DMS 273 (cell line): ENCODE measurements at regions not wholly inside any gene's neighbourhood (a gene's known extent, or its start where the extent isn't known, plus 50 kb on each side); places are given as distances from the start of the nearest gene placed in this dataset.

Experiments used
- DNase-seq: peaks from one replicate; lab custom pipeline; 2025; ENCODE audit not compliant: unreplicated experiment; lab: John Stamatoyannopoulos, UW

DNA sequence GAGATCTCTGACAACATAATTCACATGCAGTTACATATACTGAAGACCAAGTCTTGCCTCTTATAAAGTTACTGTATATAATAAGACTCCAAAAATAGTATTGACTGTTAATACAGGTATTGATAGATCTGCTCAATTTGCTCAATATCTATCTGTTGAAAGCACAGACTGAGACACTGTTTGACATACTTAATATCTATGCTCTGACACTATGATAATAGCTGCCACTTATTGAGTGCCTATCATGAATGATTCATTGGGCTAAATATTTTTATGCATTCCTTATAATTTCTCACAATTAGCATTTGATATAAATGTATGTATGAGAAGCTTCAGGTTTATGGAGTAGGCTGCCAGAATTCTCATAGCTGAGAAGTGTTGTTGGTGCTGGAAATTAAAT, 1600.9 kb upstream of the IGFBP7 start:
- no peak for DNase-seq

DNA sequence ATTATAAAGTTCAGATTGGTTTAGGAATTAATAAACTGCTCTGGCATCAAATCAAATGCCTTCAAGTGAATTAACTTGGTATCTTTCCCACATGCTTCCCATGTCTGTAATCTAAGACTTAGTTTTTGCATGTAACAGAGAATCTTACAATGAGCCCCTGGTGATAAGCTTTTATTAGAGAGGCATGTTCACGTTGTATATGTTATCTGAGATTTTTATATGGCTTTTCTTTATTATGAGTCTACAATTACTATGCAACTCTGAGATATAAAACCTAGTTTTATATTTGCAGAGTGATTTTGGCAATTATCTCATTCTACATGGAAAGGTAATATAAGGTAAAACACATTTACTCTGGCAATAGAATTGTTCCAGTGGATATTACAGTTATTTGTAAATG, 1578.4 kb upstream of the IGFBP7 start:
- no peak for DNase-seq

DNA sequence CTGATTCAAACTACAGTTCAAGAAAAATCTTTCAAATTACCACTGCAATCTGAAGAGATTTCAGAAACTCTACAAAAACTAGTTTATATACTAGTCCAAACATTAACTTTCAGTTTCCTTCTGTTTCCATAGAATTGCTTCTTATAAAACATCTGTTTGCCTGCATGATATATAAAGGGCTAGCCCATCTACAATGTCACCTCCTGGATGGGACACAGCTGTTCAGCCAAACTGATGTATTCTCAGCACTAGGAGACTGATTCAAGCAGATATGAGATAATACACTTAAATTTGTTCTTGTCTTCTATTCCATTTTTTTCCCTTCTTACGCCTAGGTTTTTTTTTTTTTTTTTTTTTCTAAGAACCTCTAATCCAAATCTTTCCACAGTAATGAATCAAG, 1569.7 kb upstream of the IGFBP7 start:
- DNase-seq, result no peak

DNA sequence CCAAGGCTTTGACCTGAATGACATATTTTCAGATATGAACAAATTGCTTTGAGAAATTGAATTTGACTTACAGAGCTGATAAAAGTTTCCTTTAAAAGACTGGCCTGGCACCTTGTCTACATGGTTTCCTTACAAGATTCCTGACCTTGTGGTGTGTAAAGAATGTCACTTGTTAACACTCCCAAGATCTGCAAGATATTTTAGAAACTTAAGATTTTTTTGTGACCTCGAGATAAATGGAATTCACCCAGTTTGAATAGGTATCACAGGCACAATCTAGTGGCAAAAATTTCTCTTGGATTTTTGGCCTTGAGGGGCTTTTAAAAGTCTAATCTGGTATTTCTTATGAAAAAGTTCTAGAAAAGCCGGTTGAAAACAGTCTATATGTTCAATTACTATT, 1568.9 kb upstream of the IGFBP7 start:
- DNase-seq, result no peak

DNA sequence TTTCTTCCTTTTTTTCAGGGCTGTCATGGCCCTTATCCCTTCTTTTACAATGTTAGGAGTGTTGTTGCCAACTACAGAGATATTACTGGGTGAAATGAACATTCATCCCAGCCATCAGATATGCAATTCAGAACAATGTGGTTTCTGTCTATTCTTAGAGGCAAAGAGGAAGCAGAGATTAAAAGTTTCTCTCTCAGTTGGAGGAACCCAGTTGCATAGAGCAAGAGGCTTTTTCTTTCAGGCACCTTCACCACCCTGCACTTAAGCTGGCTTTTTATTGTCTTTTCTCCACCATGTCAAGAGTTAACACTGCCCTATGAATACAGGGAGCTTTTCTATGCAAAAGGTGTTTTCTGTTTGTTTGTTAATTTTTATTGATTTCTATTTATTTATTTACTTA, 1559.6 kb upstream of the IGFBP7 start:
- DNase-seq, result no peak

GRCh38 chr4:58665649-58666048, 1555.5 kb upstream of the IGFBP7 start:
- no peak for DNase-seq

DNA sequence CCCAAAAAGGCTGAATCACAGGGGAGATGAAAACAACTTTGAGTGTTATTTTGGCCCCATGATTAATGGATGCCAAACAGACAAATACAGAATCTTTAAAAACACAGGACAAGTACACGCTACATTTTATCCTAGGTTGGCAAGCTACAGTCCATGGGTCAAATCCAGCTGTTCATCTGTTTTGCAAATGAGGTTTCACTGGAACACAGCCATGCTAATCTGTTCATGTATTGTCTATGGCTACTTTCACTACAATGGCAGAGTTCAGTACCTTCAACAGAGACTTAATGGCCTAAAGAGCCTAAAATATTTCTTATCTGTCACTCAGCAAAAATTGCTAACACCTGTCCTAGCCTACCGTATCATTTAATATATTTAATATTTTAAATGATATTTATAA, 1548.5 kb upstream of the IGFBP7 start:
- DNase-seq, result peak; percentile 18

- DNase-seq, result no peak
Measured at GRCh38 chr4:58653251-58653650, 1543.1 kb upstream of the IGFBP7 start.

DNA sequence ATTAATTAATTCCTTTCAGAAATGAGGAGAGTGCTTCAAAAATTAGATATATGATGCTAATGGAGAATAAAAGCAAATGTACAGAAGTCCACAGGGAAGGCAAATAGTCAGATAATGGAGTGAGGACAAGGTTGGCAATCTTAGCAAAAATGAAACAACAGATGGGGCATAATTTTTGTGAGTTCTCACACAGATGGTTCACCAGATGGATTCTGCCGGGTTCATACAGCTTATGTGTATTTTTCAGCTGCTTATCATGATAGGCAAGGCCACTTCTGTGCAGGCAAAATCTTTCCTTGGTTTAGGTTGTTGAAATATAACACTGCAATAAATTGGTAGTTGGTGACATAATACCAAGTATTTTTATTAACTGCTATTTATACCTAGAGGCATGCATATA, 1539.0 kb upstream of the IGFBP7 start:
- peak; percentile 94 for DNase-seq

GRCh38 chr4:58646126-58646525, 1535.9 kb upstream of the IGFBP7 start:
- no peak for DNase-seq

DNA sequence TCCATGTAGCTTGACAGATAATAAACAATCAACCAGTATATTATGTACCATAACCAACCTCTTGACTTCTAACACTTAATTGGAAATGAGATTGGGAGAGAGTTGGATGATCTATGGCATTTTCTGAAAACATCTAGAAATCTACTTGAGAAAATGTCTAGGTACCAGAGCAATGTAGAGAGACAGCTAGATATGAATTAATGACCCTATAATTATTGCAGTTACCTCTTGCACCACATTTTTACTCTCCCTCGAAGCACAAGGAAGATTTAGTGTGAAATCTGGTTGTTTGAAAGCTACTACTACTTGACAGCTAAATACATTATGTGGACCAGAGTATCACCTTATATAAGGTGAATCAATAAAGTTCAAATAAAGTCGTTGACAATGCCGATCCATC, 1534.4 kb upstream of the IGFBP7 start:
- no peak for DNase-seq

- no peak for DNase-seq
Measured at GRCh38 chr4:58636381-58636780, 1526.2 kb upstream of the IGFBP7 start.

DNA sequence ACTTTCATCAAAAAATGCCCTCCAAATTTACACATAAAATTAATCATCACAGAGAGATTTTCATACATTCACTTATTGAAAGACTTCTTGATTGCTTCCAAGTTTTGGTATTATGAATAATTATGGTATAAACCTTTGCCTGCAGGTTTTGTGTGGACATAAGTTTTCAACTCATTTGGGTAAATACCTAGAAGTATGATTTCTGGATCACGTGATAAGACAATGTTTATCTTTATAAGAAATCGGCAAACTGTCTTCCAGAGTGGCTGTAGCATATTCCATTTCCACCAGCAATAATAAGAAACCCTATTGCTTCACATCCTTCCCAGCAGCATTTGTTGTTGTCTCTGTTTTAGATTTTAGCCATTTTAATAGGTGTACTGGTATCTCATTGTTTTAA, 1507.0 kb upstream of the IGFBP7 start:
- DNase-seq, result no peak

DNA sequence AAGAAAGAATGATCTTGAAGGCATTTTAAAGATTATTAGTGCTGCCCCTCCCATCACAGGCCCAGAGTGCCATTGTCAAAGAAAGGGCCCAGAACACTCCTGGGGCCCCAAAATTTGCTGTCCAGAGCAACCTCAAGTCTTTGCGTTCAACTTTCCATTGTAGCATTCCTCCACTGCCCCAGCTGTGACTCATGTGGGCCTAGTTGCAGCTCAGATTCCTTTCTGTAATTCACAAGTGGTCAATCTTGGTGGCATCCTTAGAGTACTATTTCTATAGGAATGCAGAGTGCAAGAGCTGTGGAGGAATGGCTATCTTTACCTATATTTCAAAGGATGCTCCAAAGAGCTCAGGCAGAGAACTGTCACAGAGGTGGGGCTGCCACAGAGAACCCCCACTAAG, 1500.8 kb upstream of the IGFBP7 start:
- DNase-seq, result no peak

GRCh38 chr4:58606303-58606702, 1496.1 kb upstream of the IGFBP7 start:
- no peak for DNase-seq

GRCh38 chr4:58603951-58604350, 1493.8 kb upstream of the IGFBP7 start:
- DNase-seq, result no peak

DNA sequence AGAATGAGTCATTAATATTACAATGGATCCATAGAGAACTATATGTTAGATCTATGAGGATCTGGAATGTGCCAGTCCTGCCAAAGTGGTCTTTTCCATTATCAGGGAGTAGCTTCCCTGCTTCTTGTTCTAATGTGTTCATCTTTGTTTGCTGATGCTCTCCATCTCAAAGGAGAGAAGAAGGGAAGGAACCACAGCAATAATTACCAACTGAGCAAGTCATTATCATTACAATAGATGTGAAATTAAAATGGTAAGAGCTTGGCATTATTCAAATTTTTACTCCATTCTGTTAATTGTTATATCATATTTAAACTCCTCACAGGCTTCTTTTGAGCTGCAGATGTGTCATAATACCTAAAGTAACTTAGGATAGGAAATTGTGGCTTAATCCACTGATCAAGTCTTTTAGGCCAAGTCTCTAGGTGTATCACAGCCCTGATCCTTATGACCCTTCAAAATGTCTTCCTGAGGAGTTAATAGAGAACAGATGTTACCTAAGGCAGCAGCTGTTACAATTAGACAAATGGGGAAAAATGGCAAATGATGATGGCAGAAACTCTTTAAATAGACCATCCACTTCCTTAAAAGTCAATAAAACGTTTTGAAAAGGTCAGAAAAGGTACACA, 1492.7 kb upstream of the IGFBP7 start:
- peak; percentile 42 for DNase-seq

GRCh38 chr4:58602022-58602421, 1491.8 kb upstream of the IGFBP7 start:
- no peak for DNase-seq

DNA sequence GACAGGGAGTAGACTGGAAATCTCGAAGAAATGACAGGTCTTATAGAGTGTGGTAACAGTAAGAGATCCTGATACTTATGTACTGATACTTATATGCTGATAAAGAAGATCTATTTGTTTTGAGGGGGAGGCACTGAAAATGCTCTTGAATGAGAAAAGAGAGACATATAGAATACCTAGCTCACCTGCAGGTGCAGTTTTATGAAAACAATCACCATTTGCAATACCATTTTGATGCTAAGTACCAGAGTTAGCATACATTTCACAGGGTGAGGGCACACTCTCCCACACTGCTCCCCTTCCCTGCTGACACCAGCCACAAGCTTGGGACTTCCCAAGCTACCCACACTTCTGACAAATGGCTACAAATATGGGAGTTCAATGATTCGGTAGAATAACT, 1490.1 kb upstream of the IGFBP7 start:
- DNase-seq, result no peak

GRCh38 chr4:58590722-58591121, 1480.5 kb upstream of the IGFBP7 start:
- DNase-seq, result no peak

DNA sequence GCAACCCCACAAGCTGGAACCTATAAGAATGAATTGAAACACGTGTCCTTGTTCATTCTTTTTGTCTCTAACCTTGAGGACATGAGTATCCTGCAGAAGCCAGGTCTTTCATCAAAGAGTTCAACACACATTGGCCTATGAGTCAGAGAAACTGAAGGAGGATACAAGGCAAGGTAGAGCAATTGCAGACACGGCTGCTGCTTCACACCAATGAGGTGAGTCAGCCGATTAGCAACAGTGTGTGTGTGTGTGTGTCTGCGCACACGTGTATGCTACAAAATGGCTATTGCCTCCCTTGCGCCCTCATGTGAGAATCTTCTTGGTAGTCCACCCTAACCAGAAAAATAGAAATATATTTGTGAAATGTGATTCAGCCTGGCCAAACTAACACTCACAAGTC, 1477.7 kb upstream of the IGFBP7 start:
- no peak for DNase-seq

DNA sequence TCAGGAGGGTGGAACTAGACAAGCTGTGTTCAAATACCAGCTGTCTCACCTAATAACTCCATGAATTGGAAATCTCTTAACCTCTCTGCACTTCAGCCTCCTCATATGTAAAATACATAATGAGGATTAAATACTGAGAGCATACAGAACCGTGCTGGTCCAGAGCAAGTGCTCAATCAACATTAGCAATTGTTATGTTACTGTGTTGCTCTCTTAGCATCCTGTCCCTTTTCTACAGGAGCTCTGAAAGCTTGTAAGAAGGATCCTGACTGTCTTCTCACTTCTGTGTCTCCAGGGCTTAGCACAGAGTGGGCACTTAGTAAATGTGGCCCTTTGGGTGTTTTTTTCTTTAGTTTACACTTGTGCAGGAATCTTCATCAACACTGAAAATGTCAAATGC, 1456.1 kb upstream of the IGFBP7 start:
- DNase-seq, result no peak

GRCh38 chr4:58564695-58565475, 1454.7 kb upstream of the IGFBP7 start:
- DNase-seq, result no peak
